HS-27A (cell line): ENCODE measurements at regions not wholly inside any gene's neighbourhood (a gene's known extent, or its start where the extent isn't known, plus 50 kb on each side); places are given as distances from the start of the nearest gene placed in this dataset.

ENCODE experiments used
- DNase-seq: peaks from one replicate; pipeline ENCODE4 v3.0.0-alpha.2; 2012; ENCODE audit warnings: low read depth, missing footprints

DNA sequence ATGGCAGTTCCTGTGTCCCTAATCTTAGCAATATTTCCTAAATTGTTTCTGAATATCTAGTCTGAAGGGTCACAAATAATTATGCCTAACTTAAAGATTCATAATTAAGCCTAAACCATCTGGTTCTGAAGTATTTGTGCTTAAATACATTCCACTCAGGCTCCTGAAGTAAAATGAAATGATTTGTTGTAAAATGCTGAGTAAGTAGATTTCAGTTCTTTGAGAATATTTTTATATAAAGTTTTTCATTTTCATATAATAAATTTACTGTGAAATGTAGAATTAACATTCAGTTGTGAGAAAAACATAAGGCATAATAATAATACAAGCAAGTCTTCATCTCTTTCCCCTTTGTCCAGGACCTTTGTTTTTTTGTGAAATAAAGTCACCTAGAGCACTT, 330.6 kb upstream of the IMPG1 start:
- no peak for DNase-seq

DNA sequence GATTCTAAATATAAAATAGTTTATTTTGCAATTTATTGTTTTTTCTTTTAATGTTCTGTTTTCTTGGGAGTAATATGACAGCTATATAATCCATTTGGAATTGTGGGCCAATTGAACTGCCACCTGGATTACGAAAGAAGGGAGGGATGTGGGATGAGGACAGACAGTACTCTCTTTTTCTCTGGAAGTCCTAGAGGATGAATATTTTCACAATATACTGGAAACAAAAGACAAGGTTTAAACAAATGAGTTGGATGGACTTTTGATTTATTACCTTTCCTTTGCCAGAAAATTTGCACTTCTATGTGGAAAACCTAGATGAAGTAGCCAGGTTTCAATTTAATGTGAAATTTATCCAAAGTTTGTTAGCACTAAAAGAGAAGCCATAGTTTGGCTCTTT, 325.5 kb upstream of the IMPG1 start:
- DNase-seq = no peak

DNA sequence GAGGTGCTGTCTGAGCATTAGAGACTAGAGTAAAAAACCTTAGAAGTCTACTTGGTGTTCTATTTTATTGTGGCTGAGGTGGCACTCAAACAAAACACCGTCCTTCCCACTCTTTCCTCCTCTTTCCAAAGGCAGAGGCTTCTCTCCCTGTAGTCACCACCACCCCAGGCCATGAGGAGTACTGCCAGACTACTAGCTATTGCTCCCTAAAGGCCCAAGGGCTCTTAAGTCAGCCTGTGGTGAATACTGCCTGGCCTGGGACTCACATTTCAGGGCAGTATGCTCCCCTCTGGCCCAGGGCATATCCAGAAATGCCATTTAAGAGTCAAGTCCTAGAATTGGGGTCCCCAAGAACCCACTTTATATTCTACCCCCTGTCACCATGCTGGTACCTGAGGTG, 309.7 kb upstream of the IMPG1 start:
- DNase-seq = no peak

DNA sequence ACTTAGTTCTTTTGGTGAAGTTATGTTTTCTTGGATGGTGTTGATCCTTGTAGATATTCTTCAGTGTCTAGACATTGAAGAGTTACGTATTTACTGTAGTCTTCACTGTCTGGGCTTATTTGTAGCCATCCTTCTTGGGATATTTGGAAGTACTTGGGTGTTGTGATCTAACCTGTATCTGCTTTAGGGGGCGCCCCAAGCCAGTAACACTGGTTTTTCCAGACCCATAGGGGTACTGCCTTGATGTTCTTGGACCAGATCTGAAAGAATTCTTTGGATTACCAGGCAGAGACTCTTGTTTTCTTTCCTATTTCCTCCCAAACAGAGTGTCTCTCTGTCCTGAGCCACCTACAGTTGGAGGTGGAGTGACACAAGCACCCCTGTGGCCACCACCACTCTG, 309.1 kb upstream of the IMPG1 start:
- no peak for DNase-seq

DNA sequence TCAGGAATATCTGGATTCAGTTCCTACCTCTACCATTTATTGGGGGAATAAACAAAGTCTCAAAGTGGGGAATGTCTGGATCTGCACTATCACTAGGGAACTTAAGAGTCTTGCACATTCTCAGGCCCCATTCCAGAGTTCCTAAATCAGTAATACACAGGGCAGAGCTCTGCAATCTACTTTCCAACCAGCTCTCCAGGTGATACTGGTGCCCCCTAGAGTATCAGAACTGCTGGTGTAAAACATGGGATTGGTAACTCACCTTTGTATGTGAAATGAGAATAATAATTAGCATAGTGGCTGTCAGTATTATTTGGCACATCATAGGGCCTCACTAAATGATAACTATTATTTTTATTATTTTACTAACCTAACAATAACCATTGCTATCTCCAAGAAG, 278.8 kb upstream of the IMPG1 start:
- no peak for DNase-seq

DNA sequence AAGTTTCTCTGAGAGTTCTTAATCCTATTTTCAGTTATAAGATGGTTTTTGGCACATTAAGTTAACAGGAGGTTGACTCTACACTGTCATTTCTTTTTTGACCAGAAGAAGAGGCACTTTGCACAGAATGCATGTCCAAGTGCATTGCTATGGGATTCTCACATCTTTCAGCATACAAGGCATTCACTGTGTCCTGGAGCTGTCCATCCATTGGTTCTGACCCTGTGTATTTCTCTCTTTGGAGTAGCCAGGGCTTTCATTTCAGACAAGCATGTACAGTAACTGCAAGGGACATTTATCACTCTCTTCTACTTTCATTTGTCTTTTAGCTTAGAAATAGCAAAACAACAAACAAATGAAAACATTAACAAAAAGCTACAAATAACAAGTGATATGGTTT, 275.1 kb upstream of the IMPG1 start:
- DNase-seq = no peak

DNA sequence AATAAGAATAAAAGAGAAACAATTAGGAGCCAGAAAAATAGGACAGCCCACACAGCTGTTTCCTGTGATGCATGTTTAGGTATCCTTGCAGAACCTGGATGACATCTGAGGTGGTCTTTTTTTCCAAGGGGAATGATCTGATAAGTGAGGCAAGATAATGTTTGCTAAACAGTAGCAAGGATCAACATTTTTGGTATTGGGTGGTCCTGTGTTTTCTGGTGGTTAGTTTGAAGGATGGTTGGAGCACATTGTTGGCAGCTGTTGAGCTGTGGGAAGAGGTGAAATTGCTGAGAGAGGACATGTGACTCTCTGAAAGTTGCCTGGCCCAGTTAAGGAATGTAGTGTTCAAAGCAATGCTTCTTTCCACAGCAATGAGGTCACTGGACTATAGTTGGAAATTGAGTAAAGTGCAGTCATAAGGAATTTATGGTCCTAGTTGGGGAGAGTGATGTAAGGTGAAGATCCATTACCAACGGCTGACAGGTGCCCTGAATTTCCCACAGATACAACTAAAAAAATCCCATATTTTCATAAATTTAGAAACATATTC, 270.2 kb upstream of the IMPG1 start:
- DNase-seq = no peak

DNA sequence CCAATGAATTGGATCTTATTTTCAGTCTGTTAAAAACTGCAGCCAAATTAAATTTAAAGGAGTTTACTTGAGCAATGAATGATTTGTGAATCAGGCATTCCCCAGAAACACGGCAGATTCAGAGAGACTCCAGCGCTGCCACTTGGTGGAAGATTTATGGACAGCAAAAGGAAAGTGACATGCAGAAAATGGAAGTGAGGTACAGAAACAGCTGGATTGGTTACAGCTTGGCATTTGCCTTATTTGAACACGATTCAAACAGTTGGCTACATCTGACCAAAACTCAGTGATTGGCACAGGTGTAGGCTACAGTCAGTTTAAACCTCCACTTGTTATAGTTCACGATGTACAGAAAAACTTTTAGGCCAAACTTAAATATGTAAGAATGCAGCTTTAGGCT, 257.6 kb upstream of the IMPG1 start:
- DNase-seq = no peak

DNA sequence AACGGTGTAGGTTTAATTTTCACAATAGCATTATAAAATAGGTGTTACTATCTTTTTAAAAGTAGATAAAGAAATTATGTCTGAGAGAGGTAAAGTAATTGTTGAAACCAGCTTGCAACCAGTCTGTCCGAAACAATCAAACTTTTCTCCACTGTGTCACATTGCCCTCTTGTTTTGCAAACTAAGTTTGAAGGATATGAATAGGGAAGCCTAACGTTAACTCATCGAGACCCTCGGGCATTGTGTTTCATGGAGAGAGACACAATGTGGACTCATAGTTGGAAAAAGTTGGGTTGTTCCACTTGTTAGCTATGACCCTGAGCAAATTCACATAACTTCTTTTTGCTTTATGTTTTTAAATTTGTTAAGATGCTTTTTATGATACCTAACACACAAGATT, 254.4 kb upstream of the IMPG1 start:
- no peak for DNase-seq
